Stimulated activated CD8-positive, alpha-beta memory T cell treated with anti-CD3 and anti-CD28 coated beads, Interleukin-4, amount 100 ng/mL, for 48 hours (primary cell): ENCODE measurements at regions not wholly inside any gene's neighbourhood (a gene's known extent, or its start where the extent isn't known, plus 50 kb on each side); places are given as distances from the start of the nearest gene placed in this dataset.

ENCODE experiments used
- DNase-seq: peaks from one replicate; pipeline ENCODE4 v3.0.0-alpha.2; 2020

- no peak for DNase-seq
These were observed 667.0 kb downstream of the LIG4 start for GRCh38 chr13:107548338-107548737.

- no peak for DNase-seq
These were observed 669.3 kb downstream of the LIG4 start for GRCh38 chr13:107545946-107546502.

- no peak for DNase-seq
These were observed 680.8 kb downstream of the LIG4 start for GRCh38 chr13:107534548-107534947.

GRCh38 chr13:107531816-107532215 lies 683.5 kb downstream of the LIG4 start:
- DNase-seq = no peak

GRCh38 chr13:107531180-107531579 lies 684.2 kb downstream of the LIG4 start:
- no peak for DNase-seq

- no peak for DNase-seq
These were observed 686.3 kb downstream of the LIG4 start for GRCh38 chr13:107529035-107529434.

- DNase-seq = no peak
These were observed 696.6 kb downstream of the LIG4 start for GRCh38 chr13:107518780-107519179.

- DNase-seq = no peak
These were observed 697.0 kb downstream of the LIG4 start for GRCh38 chr13:107518292-107518691.

- no peak for DNase-seq
These were observed 698.8 kb downstream of the LIG4 start for GRCh38 chr13:107516517-107516916.

- DNase-seq = no peak
These were observed 702.8 kb downstream of the LIG4 start for GRCh38 chr13:107512551-107512950.

GRCh38 chr13:107497661-107498060 lies 717.7 kb downstream of the LIG4 start:
- no peak for DNase-seq

GRCh38 chr13:107493266-107493665 lies 722.1 kb downstream of the LIG4 start:
- DNase-seq = no peak

GRCh38 chr13:107482688-107483087 lies 732.6 kb downstream of the LIG4 start:
- no peak for DNase-seq

GRCh38 chr13:107480130-107480529 lies 735.2 kb downstream of the LIG4 start:
- DNase-seq = no peak

GRCh38 chr13:107477772-107478379 lies 737.5 kb downstream of the LIG4 start:
- DNase-seq = no peak

GRCh38 chr13:107475753-107476453 lies 739.4 kb downstream of the LIG4 start:
- DNase-seq = no peak

- no peak for DNase-seq
These were observed 742.1 kb downstream of the LIG4 start for GRCh38 chr13:107473253-107473652.

GRCh38 chr13:107466326-107467099 lies 748.8 kb downstream of the LIG4 start:
- DNase-seq = no peak

GRCh38 chr13:107462501-107462900 lies 752.8 kb downstream of the LIG4 start:
- no peak for DNase-seq

- DNase-seq = no peak
These were observed 753.6 kb downstream of the LIG4 start for GRCh38 chr13:107461751-107462150.

- no peak for DNase-seq
These were observed 755.9 kb downstream of the LIG4 start for GRCh38 chr13:107459430-107459829.

- DNase-seq = no peak
These were observed 757.1 kb downstream of the LIG4 start for GRCh38 chr13:107458269-107458668.

- no peak for DNase-seq
These were observed 757.6 kb downstream of the LIG4 start for GRCh38 chr13:107457686-107458085.

GRCh38 chr13:107456431-107456830 lies 758.9 kb downstream of the LIG4 start:
- DNase-seq = no peak
